ENCODE measurements at regions not wholly inside any gene's neighbourhood (a gene's known extent, or its start where the extent isn't known, plus 50 kb on each side); places are given as distances from the start of the nearest gene placed in this dataset.
"Not testable (repeated sequence)": the region's sequence is repeated elsewhere in the genome, so short reads cannot be mapped to it uniquely, and the experiment has no call there.

DNA sequence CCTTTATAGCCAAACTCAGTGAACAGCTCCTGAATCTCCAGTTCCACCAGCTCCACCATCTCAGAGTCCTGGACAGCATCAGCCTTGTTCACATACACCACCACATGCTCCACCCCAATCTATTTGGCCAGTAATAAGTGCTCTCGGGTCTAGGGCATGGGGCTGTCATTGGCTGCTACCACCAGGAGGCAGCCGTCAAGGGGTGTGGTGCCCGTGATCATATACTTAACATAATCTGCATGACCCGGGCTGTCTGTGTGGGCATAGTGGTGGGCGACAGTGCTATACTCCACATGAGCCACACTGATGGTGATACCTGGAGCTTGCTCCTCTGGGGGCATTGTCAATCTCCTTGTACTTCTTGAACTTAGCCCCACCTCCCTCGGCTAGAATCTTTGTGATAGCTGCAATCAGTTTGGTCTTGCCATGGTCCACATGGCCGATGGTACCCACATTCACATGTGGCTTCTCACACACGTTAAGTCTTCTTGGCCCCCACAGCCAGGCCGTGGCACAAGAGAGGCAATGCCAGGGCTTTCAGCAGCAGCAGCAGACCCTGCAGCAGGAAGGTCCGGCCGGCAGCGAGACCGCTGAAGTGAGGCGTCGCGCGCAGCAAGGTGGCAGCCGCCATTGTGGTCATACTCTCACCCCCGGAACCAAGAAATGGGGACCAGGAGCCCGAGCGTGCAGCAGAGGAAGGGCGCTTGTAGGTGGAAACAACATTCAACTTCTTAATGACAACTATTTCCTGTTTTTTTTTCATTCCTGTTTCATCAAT lies 210.3 kb upstream of the WSB1 start:
- no peak for DNase-seq (ENCODE audit: low read depth)
- no peaks in the 10 kb centered on the region for H3K27me3 ChIP-seq (ENCODE audit: control insufficient read depth, insufficient read depth, low read length)
- no peaks in the 10 kb centered on the region for H3K36me3 ChIP-seq (ENCODE audit: control insufficient read depth, insufficient read depth, low read length)
- H3K4me3 ChIP-seq (ENCODE audit: low read depth, low read length) = no peak overlapping the region
- TF ChIP-seq, protein P1, sequence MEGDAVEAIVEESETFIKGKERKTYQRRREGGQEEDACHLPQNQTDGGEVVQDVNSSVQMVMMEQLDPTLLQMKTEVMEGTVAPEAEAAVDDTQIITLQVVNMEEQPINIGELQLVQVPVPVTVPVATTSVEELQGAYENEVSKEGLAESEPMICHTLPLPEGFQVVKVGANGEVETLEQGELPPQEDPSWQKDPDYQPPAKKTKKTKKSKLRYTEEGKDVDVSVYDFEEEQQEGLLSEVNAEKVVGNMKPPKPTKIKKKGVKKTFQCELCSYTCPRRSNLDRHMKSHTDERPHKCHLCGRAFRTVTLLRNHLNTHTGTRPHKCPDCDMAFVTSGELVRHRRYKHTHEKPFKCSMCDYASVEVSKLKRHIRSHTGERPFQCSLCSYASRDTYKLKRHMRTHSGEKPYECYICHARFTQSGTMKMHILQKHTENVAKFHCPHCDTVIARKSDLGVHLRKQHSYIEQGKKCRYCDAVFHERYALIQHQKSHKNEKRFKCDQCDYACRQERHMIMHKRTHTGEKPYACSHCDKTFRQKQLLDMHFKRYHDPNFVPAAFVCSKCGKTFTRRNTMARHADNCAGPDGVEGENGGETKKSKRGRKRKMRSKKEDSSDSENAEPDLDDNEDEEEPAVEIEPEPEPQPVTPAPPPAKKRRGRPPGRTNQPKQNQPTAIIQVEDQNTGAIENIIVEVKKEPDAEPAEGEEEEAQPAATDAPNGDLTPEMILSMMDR (IDR thresholded peaks at IDR 0.05; ENCODE audit: insufficient read depth, low read length, poor library complexity, severe bottlenecking) = no peak

DNA sequence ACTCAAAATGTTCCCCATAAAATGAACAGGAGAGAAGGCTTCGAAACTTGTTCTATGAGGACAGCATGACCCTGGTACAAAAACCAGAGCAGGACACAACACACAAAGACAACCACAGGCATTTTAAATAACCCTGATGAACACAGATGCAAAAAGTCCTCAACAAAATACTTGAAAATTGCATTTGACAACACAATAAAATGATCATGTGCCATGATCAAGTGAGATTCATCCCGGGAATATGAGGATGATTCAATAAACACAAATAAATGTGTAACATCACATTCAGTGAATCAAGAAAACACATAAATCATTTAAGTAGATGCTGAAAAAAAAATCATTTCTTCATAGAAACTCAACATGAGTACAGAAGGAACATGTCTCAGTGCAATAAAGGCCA lies 208.4 kb upstream of the WSB1 start:
- Histone ChIP-seq H3K36me3 (ENCODE audit: control insufficient read depth, insufficient read depth, low read length) (no peaks in the 10 kb centered on the region), H3K4me3 (ENCODE audit: low read depth, low read length) (no peak overlapping the region), H3K27me3 (ENCODE audit: control insufficient read depth, insufficient read depth, low read length) (no peaks in the 10 kb centered on the region)
- no peak for DNase-seq (ENCODE audit: low read depth)
- TF ChIP-seq, protein P1 (IDR thresholded peaks at IDR 0.05; ENCODE audit: insufficient read depth, low read length, poor library complexity, severe bottlenecking) = no peak

DNA sequence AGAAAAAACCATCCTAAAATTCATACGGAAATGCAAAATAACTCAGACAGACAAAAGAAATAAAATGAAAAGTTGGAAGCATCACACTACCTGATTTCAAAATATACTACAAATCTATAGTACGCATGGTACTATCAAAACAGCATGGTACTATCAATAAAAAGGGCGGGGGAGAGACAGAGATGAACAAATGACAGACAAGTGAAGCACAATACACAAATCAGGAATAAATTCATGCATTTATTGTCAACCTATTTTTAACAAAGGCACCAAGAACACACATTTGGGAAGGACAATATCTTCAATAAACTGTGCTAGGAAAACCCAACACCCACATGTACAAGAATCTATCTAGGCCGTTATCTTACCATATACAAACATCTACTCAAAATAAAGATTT lies 207.4 kb upstream of the WSB1 start:
- Histone ChIP-seq H3K4me3 (ENCODE audit: low read depth, low read length) (no peak overlapping the region), H3K36me3 (ENCODE audit: control insufficient read depth, insufficient read depth, low read length) (no peaks in the 10 kb centered on the region), H3K27me3 (ENCODE audit: control insufficient read depth, insufficient read depth, low read length) (no peaks in the 10 kb centered on the region)
- DNase-seq (ENCODE audit: low read depth) = no peak
- TF ChIP-seq, protein P1 (IDR thresholded peaks at IDR 0.05; ENCODE audit: insufficient read depth, low read length, poor library complexity, severe bottlenecking) = no peak

DNA sequence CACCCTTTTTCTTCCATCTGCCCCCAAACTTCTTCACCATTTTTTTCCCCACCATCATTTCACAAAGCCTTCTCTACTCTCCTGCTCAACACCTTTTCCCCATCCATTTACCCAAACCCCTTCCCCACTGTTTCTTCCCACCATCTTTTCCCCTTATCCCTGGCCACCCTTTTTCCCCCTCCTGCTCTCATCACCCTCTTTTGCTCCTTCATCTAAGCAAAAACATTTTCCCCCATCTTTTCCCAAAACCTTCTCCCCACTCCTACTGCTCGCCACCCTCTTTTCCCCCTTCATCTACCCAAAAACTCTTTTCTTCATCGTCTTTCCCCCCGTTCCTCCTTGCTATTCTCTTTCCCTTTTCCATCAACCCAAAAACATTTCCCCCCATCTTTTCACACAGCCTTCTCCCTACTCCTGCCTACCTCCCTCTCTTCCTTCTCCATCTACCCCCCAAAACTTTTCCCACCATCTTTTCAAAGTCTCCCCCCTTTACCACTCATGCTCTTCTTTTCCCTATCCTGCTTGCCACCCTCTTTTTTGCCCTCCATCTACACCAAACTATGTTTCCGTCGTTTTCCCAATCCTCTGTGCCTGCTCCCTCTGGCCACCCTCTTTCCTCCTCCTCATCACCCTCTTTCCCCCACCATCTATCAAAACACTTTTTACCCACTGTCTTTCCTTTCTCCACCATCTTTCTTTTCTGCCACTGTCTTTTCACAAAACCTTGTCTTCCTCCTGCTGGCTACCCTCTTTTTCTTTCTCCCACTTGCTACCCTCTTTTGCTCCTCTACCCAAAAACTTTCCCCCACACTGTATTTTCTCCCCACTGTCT lies 205.8 kb upstream of the WSB1 start:
- DNase-seq (ENCODE audit: low read depth) = no peak

DNA sequence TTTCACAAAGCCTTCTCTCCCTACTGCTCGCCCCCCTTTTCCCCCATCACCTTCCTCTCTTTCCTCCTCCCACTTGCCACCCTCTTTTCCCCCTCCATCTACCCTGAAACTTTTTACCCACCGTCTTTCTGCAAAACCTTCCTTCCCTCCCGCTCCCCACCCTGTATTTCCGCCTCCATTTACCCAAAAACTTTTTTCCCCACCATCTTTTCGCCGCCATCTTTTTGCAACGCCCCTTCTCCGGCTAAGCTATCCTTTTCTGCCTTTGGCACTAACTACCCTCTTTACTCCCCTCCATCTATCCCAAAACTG lies 205.2 kb upstream of the WSB1 start:
- Histone ChIP-seq H3K36me3 (ENCODE audit: control insufficient read depth, insufficient read depth, low read length) (no peaks in the 10 kb centered on the region), H3K4me3 (ENCODE audit: low read depth, low read length) (no peak overlapping the region), H3K27me3 (ENCODE audit: control insufficient read depth, insufficient read depth, low read length) (no peaks in the 10 kb centered on the region)
- TF ChIP-seq, protein P1 (IDR thresholded peaks at IDR 0.05; ENCODE audit: insufficient read depth, low read length, poor library complexity, severe bottlenecking) = no peak
- no peak for DNase-seq (ENCODE audit: low read depth)

More for the DNA sequence above, 205.8 kb upstream of the WSB1 start:
- Histone ChIP-seq H3K4me3 (ENCODE audit: low read depth, low read length) (no peak overlapping the region), H3K36me3 (ENCODE audit: control insufficient read depth, insufficient read depth, low read length) (no peaks in the 10 kb centered on the region), H3K27me3 (ENCODE audit: control insufficient read depth, insufficient read depth, low read length) (no peaks in the 10 kb centered on the region)
- TF ChIP-seq, protein P1 (IDR thresholded peaks at IDR 0.05; ENCODE audit: insufficient read depth, low read length, poor library complexity, severe bottlenecking) = no peak

DNA sequence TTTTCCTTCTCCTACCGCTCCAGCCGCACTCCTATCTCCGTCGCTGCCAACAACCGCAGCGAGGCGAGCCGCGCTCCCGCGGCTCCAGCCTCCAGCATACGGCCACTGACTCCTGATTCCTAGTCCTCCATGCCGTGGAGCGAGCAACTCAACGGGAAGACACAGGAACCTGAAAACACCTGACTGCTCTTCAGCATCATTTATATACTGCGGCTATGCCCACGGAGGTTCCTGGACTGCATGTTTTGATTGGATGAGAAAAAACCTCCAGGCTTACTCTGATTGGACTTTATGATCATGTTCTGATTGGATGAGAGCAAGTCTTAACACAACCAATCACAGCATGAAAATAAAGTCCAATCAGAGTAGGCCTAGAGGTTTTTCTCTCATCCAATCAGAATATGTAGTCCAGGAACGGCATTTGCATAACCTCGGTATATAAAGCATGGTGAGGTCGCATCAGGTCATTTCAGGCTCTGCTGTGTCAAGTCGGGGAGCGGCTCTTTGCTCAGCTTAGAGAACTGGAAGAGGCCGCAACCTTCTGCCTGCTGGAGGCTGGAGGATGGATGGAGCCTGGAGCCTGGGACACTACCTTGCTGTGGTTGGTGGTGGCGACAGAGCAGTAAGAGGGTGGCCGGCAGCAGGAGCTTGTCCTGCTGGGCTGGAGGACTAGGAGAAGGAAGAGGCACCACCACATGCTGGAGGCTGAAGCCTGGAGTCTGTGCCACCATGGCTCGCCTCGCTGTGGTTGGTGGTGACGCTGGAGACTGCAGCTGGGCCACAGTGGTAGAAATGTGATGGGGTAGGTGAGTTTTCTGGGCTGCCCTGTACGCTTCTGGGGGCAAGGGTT lies 204.6 kb upstream of the WSB1 start:
- not testable (repeated sequence) for H3K36me3 ChIP-seq (ENCODE audit: control insufficient read depth, insufficient read depth, low read length); H3K4me3 ChIP-seq (ENCODE audit: low read depth, low read length); DNase-seq (ENCODE audit: low read depth); H3K27me3 ChIP-seq (ENCODE audit: control insufficient read depth, insufficient read depth, low read length)

All from kidney epithelial cell (primary cell).